OCI-LY3 (cell line): ENCODE measurements at regions not wholly inside any gene's neighbourhood (a gene's known extent, or its start where the extent isn't known, plus 50 kb on each side); places are given as distances from the start of the nearest gene placed in this dataset.

Experiments used
- H2AFZ ChIP-seq: fragments of 200-600, 300-600 bp; shearing (Covaris generic); 2 replicates; pipeline ENCODE4 v1.6.0; 2014; ENCODE audit warnings: antibody characterized with exemption, low read depth, low read length
- H3K27ac ChIP-seq: fragments of 200-600, 300-600 bp; sonication (generic); 2 replicates; pipeline ENCODE4 v1.5.1; 2014; ENCODE audit warnings: mild to moderate bottlenecking, low read length, moderate library complexity, mixed read lengths
- H3K27me3 ChIP-seq: fragments of 200-600, 300-600 bp; sonication (generic); 2 replicates; pipeline ENCODE4 v1.6.1; 2014; ENCODE audit warnings: low read depth, low read length, mixed read lengths
- H3K36me3 ChIP-seq: fragments of 200-600, 300-600 bp; sonication (generic); replicated peaks from 2 replicates; pipeline ENCODE3; 2014; ENCODE audit warnings: low read depth, low read length, mixed read lengths
- H3K4me1 ChIP-seq: fragments of 300-600, 200-600 bp; sonication (generic); 2 replicates; pipeline ENCODE4 v1.6.1; 2014; ENCODE audit warnings: low read length, mixed read lengths
- H3K4me2 ChIP-seq: fragments of 200-600, 300-600 bp; sonication (generic); 2 replicates; pipeline ENCODE4 v1.6.1; 2014; ENCODE audit warnings: low read length, mixed read lengths
- H3K4me3 ChIP-seq: fragments of 300-600, 200-600 bp; sonication (generic); 2 replicates; pipeline ENCODE4 v1.5.1; 2014; ENCODE audit warnings: antibody characterized with exemption, mild to moderate bottlenecking, low read length, moderate library complexity
- H3K79me2 ChIP-seq: fragments of 300-600, 200-600 bp; shearing (Covaris generic); 2 replicates; pipeline ENCODE4 v1.6.1; 2014; ENCODE audit warnings: mild to moderate bottlenecking, low read length, mixed read lengths
- H3K9ac ChIP-seq: fragments of 300-600, 200-600 bp; shearing (Covaris generic); 2 replicates; pipeline ENCODE4 v1.6.0; 2014; ENCODE audit warnings: mild to moderate bottlenecking, low read length, moderate library complexity
- H3K9me3 ChIP-seq: fragments of 200-600, 300-600 bp; shearing (Covaris generic); 2 replicates; pipeline ENCODE4 v1.6.1; 2014; ENCODE audit warnings: low read length, mixed read lengths; ENCODE audit not compliant: insufficient read depth
- H4K20me1 ChIP-seq: fragments of 200-600, 300-600 bp; sonication (generic); 2 replicates; pipeline ENCODE4 v1.6.1; 2016; ENCODE audit warnings: low read length, mixed read lengths; ENCODE audit not compliant: insufficient read depth
- CTCF ChIP-seq: fragments of 200-600, 300-600 bp; sonication (generic); IDR thresholded peaks from 2 replicates; pipeline ENCODE4 v1.5.1; 2014; ENCODE audit warnings: antibody characterized with exemption, low read length, low read depth
- EZH2phosphoT487 ChIP-seq: fragments of 200-600 bp; shearing (Covaris generic); IDR thresholded peaks from 2 replicates; pipeline ENCODE4 v1.6.1; 2018; ENCODE audit warnings: antibody characterized with exemption, mixed run types, low read depth

- Histone ChIP-seq H3K9me3 (no peaks in the 10 kb centered on the region), H4K20me1 (no peaks in the 10 kb centered on the region), H3K4me2 (no peak overlapping the region), H3K4me1 (no peaks in the 10 kb centered on the region), H2AFZ (no peak overlapping the region), H3K79me2 (no peaks in the 10 kb centered on the region), H3K27ac (no peak overlapping the region), H3K27me3 (no peaks in the 10 kb centered on the region), H3K4me3 (no peak overlapping the region), H3K36me3 (no peaks in the 10 kb centered on the region), H3K9ac (no peak overlapping the region)
- TF ChIP-seq CTCF = no peak
- TF ChIP-seq EZH2phosphoT487 = no peak
Measured at GRCh38 chr1:232381394-232382100, 248.4 kb downstream of the SIPA1L2 start.

DNA sequence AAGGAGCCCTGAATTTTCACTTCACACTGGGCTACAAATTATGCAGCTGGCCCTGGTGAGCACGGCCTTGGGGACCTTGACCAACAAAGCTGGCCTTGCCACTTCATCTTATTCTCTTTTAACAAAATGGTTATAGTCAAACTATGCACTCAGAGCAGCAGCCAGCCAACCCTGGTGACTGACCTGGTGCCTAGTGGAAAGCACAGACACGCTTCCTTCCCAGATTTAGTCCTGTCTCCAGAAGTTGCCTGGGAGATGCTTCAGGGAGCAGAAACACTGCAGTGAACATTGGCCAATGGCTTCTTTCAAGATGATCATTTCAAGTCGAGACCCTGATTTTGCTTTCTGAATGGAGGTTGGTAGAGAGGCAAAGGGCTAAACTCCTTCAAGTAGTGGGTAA, 249.3 kb downstream of the SIPA1L2 start:
- no peak overlapping the region for H3K4me3 ChIP-seq

GRCh38 chr1:232380131-232380530, 249.8 kb downstream of the SIPA1L2 start:
- H4K20me1 ChIP-seq = no peaks in the 10 kb centered on the region
- H3K36me3 ChIP-seq = no peaks in the 10 kb centered on the region
- TF ChIP-seq CTCF (no peak), EZH2phosphoT487 (no peak)
- H3K4me3 ChIP-seq = no peak overlapping the region
- no peak overlapping the region for H3K4me2 ChIP-seq
- H3K79me2 ChIP-seq = no peaks in the 10 kb centered on the region
- no peak overlapping the region for H3K9ac ChIP-seq
- no peaks in the 10 kb centered on the region for H3K27me3 ChIP-seq
- H3K27ac ChIP-seq = no peak overlapping the region
- H2AFZ ChIP-seq = no peak overlapping the region
- no peaks in the 10 kb centered on the region for H3K4me1 ChIP-seq
- no peaks in the 10 kb centered on the region for H3K9me3 ChIP-seq

More for the DNA sequence above, 249.3 kb downstream of the SIPA1L2 start:
- TF ChIP-seq CTCF = no peak
- no peak for TF ChIP-seq EZH2phosphoT487
- no peak overlapping the region for H3K27ac ChIP-seq
- no peaks in the 10 kb centered on the region for H3K9me3 ChIP-seq
- H4K20me1 ChIP-seq = no peaks in the 10 kb centered on the region
- no peaks in the 10 kb centered on the region for H3K79me2 ChIP-seq
- no peak overlapping the region for H2AFZ ChIP-seq
- H3K4me2 ChIP-seq = no peak overlapping the region
- no peak overlapping the region for H3K9ac ChIP-seq
- no peaks in the 10 kb centered on the region for H3K4me1 ChIP-seq
- no peaks in the 10 kb centered on the region for H3K36me3 ChIP-seq
- no peaks in the 10 kb centered on the region for H3K27me3 ChIP-seq

DNA sequence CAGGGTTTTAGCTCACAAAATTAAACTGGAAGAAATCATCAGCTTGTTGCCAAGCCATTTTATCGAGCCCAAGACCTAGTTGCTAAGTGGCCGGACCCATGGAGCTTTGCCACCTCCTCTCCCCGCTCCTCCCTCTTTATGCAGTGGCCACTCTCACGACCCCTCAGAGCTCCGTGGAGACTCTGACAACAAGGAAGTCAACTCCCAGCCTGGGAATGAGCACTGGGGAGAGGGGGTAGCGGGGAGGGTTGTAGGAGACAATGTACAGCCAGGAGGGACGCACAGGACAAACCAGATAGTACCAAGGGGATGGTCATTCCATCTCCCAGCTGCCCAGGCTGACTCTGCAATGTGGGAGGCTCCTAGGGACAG, 250.9 kb downstream of the SIPA1L2 start:
- Histone ChIP-seq H3K9me3 (no peaks in the 10 kb centered on the region), H2AFZ (no peak overlapping the region), H3K4me2 (no peak overlapping the region), H3K36me3 (no peaks in the 10 kb centered on the region), H4K20me1 (no peaks in the 10 kb centered on the region), H3K79me2 (no peaks in the 10 kb centered on the region), H3K27ac (no peak overlapping the region), H3K27me3 (no peaks in the 10 kb centered on the region), H3K4me3 (no peak overlapping the region), H3K9ac (no peak overlapping the region), H3K4me1 (no peaks in the 10 kb centered on the region)
- TF ChIP-seq EZH2phosphoT487 (no peak), CTCF (no peak)
